ENCODE measurements at regions not wholly inside any gene's neighbourhood (a gene's known extent, or its start where the extent isn't known, plus 50 kb on each side); places are given as distances from the start of the nearest gene placed in this dataset.

GRCh38 chr3:27985369-27986035 is 255.9 kb upstream of the CMC1 start:
- DNase-seq = no peak
- H3K9me3 ChIP-seq (ENCODE audit: insufficient read depth, low read length, severe bottlenecking) = no peaks in the 10 kb centered on the region
- H3K9ac ChIP-seq (ENCODE audit: low read depth, low read length) = no peak overlapping the region
- no peak overlapping the region for H2AFZ ChIP-seq (ENCODE audit: low read depth, low read length)
- TF ChIP-seq EZH2 (IDR thresholded peaks at IDR 0.05; ENCODE audit: borderline replicate concordance, low read depth, low read length, severe bottlenecking) (no peak), CTCF (IDR thresholded peaks at IDR 0.05; ENCODE audit: borderline replicate concordance, extremely low read depth, low read length, poor library complexity, severe bottlenecking) (no peak)
- no peaks in the 10 kb centered on the region for H4K20me1 ChIP-seq (ENCODE audit: insufficient read depth, low read length)
- H3K36me3 ChIP-seq (ENCODE audit: insufficient read depth, low read length) = no peaks in the 10 kb centered on the region
- H3K4me1 ChIP-seq (ENCODE audit: insufficient read depth, low read length) = no peaks in the 10 kb centered on the region
- ATAC-seq (ENCODE audit: insufficient read depth, low read depth) = no peak
- H3K27me3 ChIP-seq (ENCODE audit: insufficient read depth, low read length, poor library complexity) = no peaks in the 10 kb centered on the region
- no peak overlapping the region for H3K4me3 ChIP-seq (ENCODE audit: low read depth in 1 of 2, low read length in 2 of 2)
- H3K4me2 ChIP-seq (ENCODE audit: insufficient read depth, low read length) = no peak overlapping the region
- H3K79me2 ChIP-seq (ENCODE audit: insufficient read depth, low read length) = no peaks in the 10 kb centered on the region
- no peak overlapping the region for H3K27ac ChIP-seq (ENCODE audit: low read length)

GRCh38 chr3:27986234-27986879 is 255.1 kb upstream of the CMC1 start:
- no peaks in the 10 kb centered on the region for H3K9me3 ChIP-seq (ENCODE audit: insufficient read depth, low read length, severe bottlenecking)
- no peak for DNase-seq
- H3K4me3 ChIP-seq (ENCODE audit: low read depth in 1 of 2, low read length in 2 of 2) = no peak overlapping the region
- ATAC-seq (ENCODE audit: insufficient read depth, low read depth) = no peak
- H3K4me1 ChIP-seq (ENCODE audit: insufficient read depth, low read length) = no peaks in the 10 kb centered on the region
- H3K27me3 ChIP-seq (ENCODE audit: insufficient read depth, low read length, poor library complexity) = no peaks in the 10 kb centered on the region
- no peak overlapping the region for H3K27ac ChIP-seq (ENCODE audit: low read length)
- H3K36me3 ChIP-seq (ENCODE audit: insufficient read depth, low read length) = no peaks in the 10 kb centered on the region
- no peak overlapping the region for H2AFZ ChIP-seq (ENCODE audit: low read depth, low read length)
- no peak overlapping the region for H3K9ac ChIP-seq (ENCODE audit: low read depth, low read length)
- H3K79me2 ChIP-seq (ENCODE audit: insufficient read depth, low read length) = no peaks in the 10 kb centered on the region
- no peaks in the 10 kb centered on the region for H4K20me1 ChIP-seq (ENCODE audit: insufficient read depth, low read length)
- no peak for TF ChIP-seq EZH2 (IDR thresholded peaks at IDR 0.05; ENCODE audit: borderline replicate concordance, low read depth, low read length, severe bottlenecking)
- TF ChIP-seq CTCF (IDR thresholded peaks at IDR 0.05; ENCODE audit: borderline replicate concordance, extremely low read depth, low read length, poor library complexity, severe bottlenecking) = no peak
- no peak overlapping the region for H3K4me2 ChIP-seq (ENCODE audit: insufficient read depth, low read length)

GRCh38 chr3:27990324-27990723 is 251.1 kb upstream of the CMC1 start:
- TF ChIP-seq CTCF (IDR thresholded peaks at IDR 0.05; ENCODE audit: borderline replicate concordance, extremely low read depth, low read length, poor library complexity, severe bottlenecking) = no peak
- no peak for TF ChIP-seq EZH2 (IDR thresholded peaks at IDR 0.05; ENCODE audit: borderline replicate concordance, low read depth, low read length, severe bottlenecking)
- Histone ChIP-seq H3K27ac (ENCODE audit: low read length) (no peak overlapping the region), H3K79me2 (ENCODE audit: insufficient read depth, low read length) (no peaks in the 10 kb centered on the region), H3K4me3 (ENCODE audit: low read depth in 1 of 2, low read length in 2 of 2) (no peak overlapping the region), H3K4me2 (ENCODE audit: insufficient read depth, low read length) (no peak overlapping the region), H3K9me3 (ENCODE audit: insufficient read depth, low read length, severe bottlenecking) (no peaks in the 10 kb centered on the region), H3K9ac (ENCODE audit: low read depth, low read length) (no peak overlapping the region), H4K20me1 (ENCODE audit: insufficient read depth, low read length) (no peaks in the 10 kb centered on the region), H2AFZ (ENCODE audit: low read depth, low read length) (no peak overlapping the region), H3K36me3 (ENCODE audit: insufficient read depth, low read length) (no peaks in the 10 kb centered on the region), H3K27me3 (ENCODE audit: insufficient read depth, low read length, poor library complexity) (no peaks in the 10 kb centered on the region), H3K4me1 (ENCODE audit: insufficient read depth, low read length) (no peaks in the 10 kb centered on the region)
- DNase-seq (no peak), ATAC-seq (ENCODE audit: insufficient read depth, low read depth) (no peak)

All from DND-41 (cell line).